PC-9 (cell line): ENCODE measurements at regions not wholly inside any gene's neighbourhood (a gene's known extent, or its start where the extent isn't known, plus 50 kb on each side); places are given as distances from the start of the nearest gene placed in this dataset.

Experiments
- BruUV-seq: library from RNA; stranded (reverse); fragments of 400-500 nt; replicated peaks from 2 replicates; lab custom pipeline; 2021; lab: Mats Ljungman, UMichigan
- CTCF ChIA-PET: fragments of 300-600 bp; sonication (Branson Sonifier 250); formaldehyde crosslinking; loops from one replicate; lab custom pipeline; 2022; ENCODE audit warnings: antibody characterized with exemption; lab: Charles Lee
- POLR2A ChIA-PET: fragments of 300-600 bp; sonication (Branson Sonifier 250); formaldehyde crosslinking; loops from one replicate; lab custom pipeline; 2022; ENCODE audit warnings: antibody characterized with exemption; ENCODE audit not compliant: unreplicated experiment; lab: Charles Lee
- DNase-seq, 2 experiments: peaks; one replicate each; pipeline versions ENCODE4 v3.0.0 to v3.0.0-alpha.2; 2015 to 2022; ENCODE audit warnings: mixed read lengths in 1 of 2
- H2AFZ ChIP-seq: fragments of 200-600 bp; sonication (generic); 2 replicates; pipeline ENCODE4 v1.8.1; 2017; ENCODE audit warnings: antibody characterized with exemption
- H3F3A ChIP-seq: fragments of 200-600 bp; sonication (generic); 2 replicates; pipeline ENCODE4 v1.8.1; 2017; ENCODE audit warnings: antibody characterized with exemption, mild to moderate bottlenecking, low read depth; ENCODE audit not compliant: insufficient read depth
- H3K27ac ChIP-seq: fragments of 200-600 bp; sonication (generic); 2 replicates; pipeline ENCODE4 v1.6.1; 2016; ENCODE audit warnings: mixed run types
- H3K27me3 ChIP-seq: fragments of 200-600 bp; sonication (generic); 2 replicates; pipeline ENCODE4 v1.6.1; 2016; ENCODE audit warnings: low read depth, mixed run types; ENCODE audit not compliant: insufficient read depth
- H3K36me3 ChIP-seq: fragments of 200-600 bp; sonication (generic); 2 replicates; pipeline ENCODE4 v1.6.1; 2016; ENCODE audit warnings: low read depth, mixed run types
- H3K4me1 ChIP-seq: fragments of 200-600 bp; sonication (generic); replicated peaks from 2 replicates; pipeline ENCODE4 v1.6.1; 2016; ENCODE audit warnings: mixed run types; ENCODE audit not compliant: insufficient read depth
- H3K4me2 ChIP-seq: fragments of 200-600 bp; sonication (generic); 2 replicates; pipeline ENCODE4 v1.6.1; 2017; ENCODE audit warnings: mixed run types
- H3K4me3 ChIP-seq: fragments of 200-600 bp; sonication (generic); 2 replicates; pipeline ENCODE4 v1.6.1; 2016; ENCODE audit warnings: mixed run types
- H3K79me2 ChIP-seq: fragments of 200-600 bp; sonication (generic); 2 replicates; pipeline ENCODE4 v1.6.1; 2017; ENCODE audit warnings: low read depth, mixed run types
- H3K9me2 ChIP-seq: fragments of 200-600 bp; sonication (generic); 2 replicates; pipeline ENCODE4 v1.8.1; 2017; ENCODE audit warnings: mild to moderate bottlenecking; ENCODE audit not compliant: insufficient read depth
- H3K9me3 ChIP-seq: fragments of 200-600 bp; sonication (generic); 2 replicates; pipeline ENCODE4 v1.8.1; 2016; ENCODE audit warnings: low read depth; ENCODE audit not compliant: insufficient read depth
- H4K20me1 ChIP-seq: fragments of 200-600 bp; sonication (generic); 2 replicates; pipeline ENCODE4 v1.8.1; 2017; ENCODE audit not compliant: insufficient read depth
- EZH2 ChIP-seq: fragments of 200-600 bp; sonication (generic); IDR thresholded peaks from 2 replicates; pipeline ENCODE4 v1.8.0; 2017; ENCODE audit warnings: antibody characterized with exemption, low read depth
- intact Hi-C: fragments of 100-400 bp; cut with micrococcal nuclease; formaldehyde crosslinking; loops from one replicate; pipeline ENCODE4 v1.10.0; 2022; ENCODE audit not compliant: unreplicated experiment
- TF ChIP-seq, protein P1 (sequence below): fragments of 200-600 bp; sonication (generic); conservative IDR thresholded peaks from 2 replicates; pipeline ENCODE4 v1.6.1; 2017; ENCODE audit warnings: mixed run types, antibody characterized with exemption, mild to moderate bottlenecking, moderate library complexity

DNA sequence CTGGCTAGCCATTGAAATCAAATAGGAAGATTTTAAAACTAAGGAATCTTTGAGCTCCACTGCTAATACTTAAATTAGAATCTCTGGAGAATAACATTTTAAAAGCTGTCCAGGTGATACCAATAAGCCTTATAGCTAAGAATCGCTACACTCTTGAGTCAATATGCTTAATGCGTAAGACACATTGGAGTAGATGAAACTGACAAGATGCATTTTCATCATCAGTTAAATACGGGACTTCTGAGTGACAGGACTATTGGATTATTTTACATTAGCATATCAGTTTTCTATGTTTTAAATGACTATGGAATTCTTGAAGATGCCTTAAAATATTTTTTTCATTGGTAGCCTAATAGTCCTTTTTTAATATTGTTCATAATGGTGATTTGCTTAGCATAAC lies 80.2 kb downstream of the ATOH1 start:
- no peaks in the 10 kb centered on the region for H3K27me3 ChIP-seq
- no peaks in the 10 kb centered on the region for H3K36me3 ChIP-seq
- H3F3A ChIP-seq: no peaks in the 10 kb centered on the region
- TF ChIP-seq EZH2: no peak
- TF ChIP-seq, protein P1, sequence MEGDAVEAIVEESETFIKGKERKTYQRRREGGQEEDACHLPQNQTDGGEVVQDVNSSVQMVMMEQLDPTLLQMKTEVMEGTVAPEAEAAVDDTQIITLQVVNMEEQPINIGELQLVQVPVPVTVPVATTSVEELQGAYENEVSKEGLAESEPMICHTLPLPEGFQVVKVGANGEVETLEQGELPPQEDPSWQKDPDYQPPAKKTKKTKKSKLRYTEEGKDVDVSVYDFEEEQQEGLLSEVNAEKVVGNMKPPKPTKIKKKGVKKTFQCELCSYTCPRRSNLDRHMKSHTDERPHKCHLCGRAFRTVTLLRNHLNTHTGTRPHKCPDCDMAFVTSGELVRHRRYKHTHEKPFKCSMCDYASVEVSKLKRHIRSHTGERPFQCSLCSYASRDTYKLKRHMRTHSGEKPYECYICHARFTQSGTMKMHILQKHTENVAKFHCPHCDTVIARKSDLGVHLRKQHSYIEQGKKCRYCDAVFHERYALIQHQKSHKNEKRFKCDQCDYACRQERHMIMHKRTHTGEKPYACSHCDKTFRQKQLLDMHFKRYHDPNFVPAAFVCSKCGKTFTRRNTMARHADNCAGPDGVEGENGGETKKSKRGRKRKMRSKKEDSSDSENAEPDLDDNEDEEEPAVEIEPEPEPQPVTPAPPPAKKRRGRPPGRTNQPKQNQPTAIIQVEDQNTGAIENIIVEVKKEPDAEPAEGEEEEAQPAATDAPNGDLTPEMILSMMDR: no peak
- intact Hi-C loops: no loop called here
- no peak overlapping the region for H3K4me3 ChIP-seq
- no peaks in the 10 kb centered on the region for H3K79me2 ChIP-seq
- POLR2A ChIA-PET: no interaction called here
- DNase-seq: no peak
- no peaks in the 10 kb centered on the region for H4K20me1 ChIP-seq
- no TSS peak for BruUV-seq
- H3K27ac ChIP-seq: no peak overlapping the region
- H3K4me2 ChIP-seq: no peak overlapping the region
- H3K9me2 ChIP-seq: no peaks in the 10 kb centered on the region
- H2AFZ ChIP-seq: no peak overlapping the region
- no peaks in the 10 kb centered on the region for H3K9me3 ChIP-seq
- CTCF ChIA-PET: no interaction called here
- no peaks in the 10 kb centered on the region for H3K4me1 ChIP-seq

DNA sequence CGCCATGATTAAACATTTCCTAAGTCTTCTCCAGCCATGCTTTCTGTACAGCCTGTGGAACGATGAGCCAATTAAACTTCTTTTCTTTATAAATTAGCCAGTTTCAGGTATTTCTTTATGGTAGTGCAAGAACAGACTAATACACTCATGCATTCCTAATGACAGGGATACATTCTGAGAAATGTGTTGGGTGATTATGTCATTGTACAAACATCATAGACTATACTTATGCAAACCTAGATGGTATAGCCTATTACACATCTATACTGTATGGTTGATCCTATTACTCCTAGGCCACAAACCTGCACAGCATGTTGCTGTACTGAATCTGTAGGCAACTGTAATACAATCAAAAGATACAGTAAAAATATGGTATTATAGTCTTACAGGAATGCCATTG lies 83.1 kb downstream of the ATOH1 start:
- ChIA-PET CTCF (no interaction called here), POLR2A (no interaction called here)
- Histone ChIP-seq H4K20me1 (no peaks in the 10 kb centered on the region), H3K27ac (no peak overlapping the region), H3K4me2 (no peak overlapping the region), H3K4me1 (no peaks in the 10 kb centered on the region), H3K9me3 (no peaks in the 10 kb centered on the region), H3K9me2 (no peaks in the 10 kb centered on the region), H3F3A (no peaks in the 10 kb centered on the region), H2AFZ (no peak overlapping the region), H3K36me3 (no peaks in the 10 kb centered on the region), H3K27me3 (no peaks in the 10 kb centered on the region), H3K4me3 (no peak overlapping the region), H3K79me2 (no peaks in the 10 kb centered on the region)
- BruUV-seq: no TSS peak
- DNase-seq: no peak
- TF ChIP-seq EZH2: no peak
- TF ChIP-seq, protein P1: no peak
- intact Hi-C loops: no loop called here

DNA sequence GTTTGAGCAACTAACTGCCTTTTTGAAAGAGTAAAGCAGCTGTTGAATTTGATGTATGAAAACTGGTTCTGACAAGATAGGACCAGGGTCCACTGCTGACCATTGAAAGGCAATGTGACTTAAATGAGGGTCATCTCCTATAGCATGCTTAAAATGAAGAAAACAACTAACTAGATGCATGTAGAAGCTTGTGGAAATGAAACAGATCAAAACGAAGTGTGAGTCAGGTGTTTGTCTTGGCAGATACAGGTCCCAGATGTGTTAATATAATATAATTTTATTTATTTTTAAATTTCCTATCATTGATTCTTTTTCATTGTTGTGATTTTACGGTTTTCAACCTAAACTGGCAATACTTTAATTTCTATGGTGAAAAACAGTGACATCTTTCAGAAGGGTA lies 83.6 kb downstream of the ATOH1 start:
- no peaks in the 10 kb centered on the region for H3K9me3 ChIP-seq
- intact Hi-C loops: no loop called here
- no peak for DNase-seq
- H3K4me1 ChIP-seq: no peaks in the 10 kb centered on the region
- H3F3A ChIP-seq: no peaks in the 10 kb centered on the region
- CTCF ChIA-PET: no interaction called here
- no peaks in the 10 kb centered on the region for H3K27me3 ChIP-seq
- no peak overlapping the region for H3K4me3 ChIP-seq
- no peak overlapping the region for H3K4me2 ChIP-seq
- H4K20me1 ChIP-seq: no peaks in the 10 kb centered on the region
- no peaks in the 10 kb centered on the region for H3K9me2 ChIP-seq
- H3K36me3 ChIP-seq: no peaks in the 10 kb centered on the region
- POLR2A ChIA-PET: no interaction called here
- H2AFZ ChIP-seq: no peak overlapping the region
- H3K27ac ChIP-seq: no peak overlapping the region
- no peaks in the 10 kb centered on the region for H3K79me2 ChIP-seq
- TF ChIP-seq EZH2: no peak
- TF ChIP-seq, protein P1: no peak
- BruUV-seq: no TSS peak
